ENCODE measurements at regions not wholly inside any gene's neighbourhood (a gene's known extent, or its start where the extent isn't known, plus 50 kb on each side); places are given as distances from the start of the nearest gene placed in this dataset.

- DNase-seq (ENCODE audit: low spot score), result no peak
These were observed 500.1 kb upstream of the ZMIZ1 start for GRCh38 chr10:78568620-78569019.

GRCh38 chr10:78570633-78571235 lies 498.0 kb upstream of the ZMIZ1 start:
- no peak for ATAC-seq (ENCODE audit: low read depth)
- Histone ChIP-seq H3K36me3 (ENCODE audit: low read depth) (no peaks in the 10 kb centered on the region), H3K9me3 (ENCODE audit: severe bottlenecking) (no peaks in the 10 kb centered on the region), H3K4me3 (ENCODE audit: severe bottlenecking) (no peak overlapping the region), H3K27ac (ENCODE audit: poor library complexity, severe bottlenecking) (no peak overlapping the region), H3K4me1 (ENCODE audit: insufficient read depth, poor library complexity, severe bottlenecking) (no peaks in the 10 kb centered on the region), H3K27me3 (ENCODE audit: insufficient read depth, poor library complexity, severe bottlenecking) (peaks cover 5% of the 10 kb centered on the region)
- no peak for DNase-seq (ENCODE audit: low spot score)
- no peak for TF ChIP-seq CTCF (IDR thresholded peaks at IDR 0.05; ENCODE audit: poor library complexity, severe bottlenecking)

More at GRCh38 chr10:78568620-78569019, 500.1 kb upstream of the ZMIZ1 start:
- no peaks in the 10 kb centered on the region for H3K4me1 ChIP-seq (ENCODE audit: insufficient read depth, poor library complexity, severe bottlenecking)
- no peak for ATAC-seq (ENCODE audit: low read depth)
- no peak for TF ChIP-seq CTCF (IDR thresholded peaks at IDR 0.05; ENCODE audit: poor library complexity, severe bottlenecking)
- H3K27ac ChIP-seq (ENCODE audit: poor library complexity, severe bottlenecking), result no peak overlapping the region
- H3K9me3 ChIP-seq (ENCODE audit: severe bottlenecking), result no peaks in the 10 kb centered on the region
- H3K4me3 ChIP-seq (ENCODE audit: severe bottlenecking), result no peak overlapping the region
- H3K36me3 ChIP-seq (ENCODE audit: low read depth), result no peaks in the 10 kb centered on the region
- H3K27me3 ChIP-seq (ENCODE audit: insufficient read depth, poor library complexity, severe bottlenecking), result peaks cover 5% of the 10 kb centered on the region

- TF ChIP-seq CTCF (IDR thresholded peaks at IDR 0.05; ENCODE audit: poor library complexity, severe bottlenecking), result no peak
- ATAC-seq (ENCODE audit: low read depth) (no peak), DNase-seq (ENCODE audit: low spot score) (no peak)
- Histone ChIP-seq H3K4me3 (ENCODE audit: severe bottlenecking) (no peak overlapping the region), H3K27me3 (ENCODE audit: insufficient read depth, poor library complexity, severe bottlenecking) (peaks cover 5% of the 10 kb centered on the region), H3K36me3 (ENCODE audit: low read depth) (no peaks in the 10 kb centered on the region), H3K9me3 (ENCODE audit: severe bottlenecking) (no peaks in the 10 kb centered on the region), H3K27ac (ENCODE audit: poor library complexity, severe bottlenecking) (no peak overlapping the region), H3K4me1 (ENCODE audit: insufficient read depth, poor library complexity, severe bottlenecking) (no peaks in the 10 kb centered on the region)
These were observed 497.5 kb upstream of the ZMIZ1 start for GRCh38 chr10:78571286-78571685.

- H3K27ac ChIP-seq (ENCODE audit: poor library complexity, severe bottlenecking), result no peak overlapping the region
- H3K4me1 ChIP-seq (ENCODE audit: insufficient read depth, poor library complexity, severe bottlenecking), result no peaks in the 10 kb centered on the region
- peaks cover 3% of the 10 kb centered on the region for H3K27me3 ChIP-seq (ENCODE audit: insufficient read depth, poor library complexity, severe bottlenecking)
- DNase-seq (ENCODE audit: low spot score), result no peak
- no peak for ATAC-seq (ENCODE audit: low read depth)
- no peaks in the 10 kb centered on the region for H3K36me3 ChIP-seq (ENCODE audit: low read depth)
- no peak for TF ChIP-seq CTCF (IDR thresholded peaks at IDR 0.05; ENCODE audit: poor library complexity, severe bottlenecking)
- no peaks in the 10 kb centered on the region for H3K9me3 ChIP-seq (ENCODE audit: severe bottlenecking)
- no peak overlapping the region for H3K4me3 ChIP-seq (ENCODE audit: severe bottlenecking)
These were observed 496.9 kb upstream of the ZMIZ1 start for GRCh38 chr10:78571891-78572290.

- H3K4me3 ChIP-seq (ENCODE audit: severe bottlenecking), result no peak overlapping the region
- no peaks in the 10 kb centered on the region for H3K9me3 ChIP-seq (ENCODE audit: severe bottlenecking)
- no peak for TF ChIP-seq CTCF (IDR thresholded peaks at IDR 0.05; ENCODE audit: poor library complexity, severe bottlenecking)
- H3K36me3 ChIP-seq (ENCODE audit: low read depth), result no peaks in the 10 kb centered on the region
- no peaks in the 10 kb centered on the region for H3K27me3 ChIP-seq (ENCODE audit: insufficient read depth, poor library complexity, severe bottlenecking)
- no peak overlapping the region for H3K27ac ChIP-seq (ENCODE audit: poor library complexity, severe bottlenecking)
- ATAC-seq (ENCODE audit: low read depth) (no peak), DNase-seq (ENCODE audit: low spot score) (no peak)
- no peaks in the 10 kb centered on the region for H3K4me1 ChIP-seq (ENCODE audit: insufficient read depth, poor library complexity, severe bottlenecking)
These were observed 496.2 kb upstream of the ZMIZ1 start for GRCh38 chr10:78572565-78572964.
